Prostate gland (tissue), 2 donors: ENCODE measurements at regions not wholly inside any gene's neighbourhood (a gene's known extent, or its start where the extent isn't known, plus 50 kb on each side); places are given as distances from the start of the nearest gene placed in this dataset.

ENCODE experiments used
- POLR2A ChIP-seq: fragments of 450-650 bp; IDR thresholded peaks from one replicate; pipeline ENCODE4 v1.6.1; 2016; ENCODE audit warnings: antibody characterized with exemption, mild to moderate bottlenecking
- TF ChIP-seq, protein P1 (sequence below), 4 experiments: fragments of 200-600 bp in 2 of 4; fragments of 450-650 bp in 2 of 4; sonication (generic) in 2 of 4; IDR thresholded peaks; 1 replicate in 3 of 4; 2 replicates in 1 of 4; pipeline ENCODE4 v1.5.1; 2016 to 2019; ENCODE audit warnings: antibody characterized with exemption in 4 of 4, mild to moderate bottlenecking in 2 of 4, moderate library complexity in 2 of 4

GRCh38 chr18:41134426-41134825 lies 820.6 kb upstream of the PIK3C3 start:
- TF ChIP-seq, protein P1, sequence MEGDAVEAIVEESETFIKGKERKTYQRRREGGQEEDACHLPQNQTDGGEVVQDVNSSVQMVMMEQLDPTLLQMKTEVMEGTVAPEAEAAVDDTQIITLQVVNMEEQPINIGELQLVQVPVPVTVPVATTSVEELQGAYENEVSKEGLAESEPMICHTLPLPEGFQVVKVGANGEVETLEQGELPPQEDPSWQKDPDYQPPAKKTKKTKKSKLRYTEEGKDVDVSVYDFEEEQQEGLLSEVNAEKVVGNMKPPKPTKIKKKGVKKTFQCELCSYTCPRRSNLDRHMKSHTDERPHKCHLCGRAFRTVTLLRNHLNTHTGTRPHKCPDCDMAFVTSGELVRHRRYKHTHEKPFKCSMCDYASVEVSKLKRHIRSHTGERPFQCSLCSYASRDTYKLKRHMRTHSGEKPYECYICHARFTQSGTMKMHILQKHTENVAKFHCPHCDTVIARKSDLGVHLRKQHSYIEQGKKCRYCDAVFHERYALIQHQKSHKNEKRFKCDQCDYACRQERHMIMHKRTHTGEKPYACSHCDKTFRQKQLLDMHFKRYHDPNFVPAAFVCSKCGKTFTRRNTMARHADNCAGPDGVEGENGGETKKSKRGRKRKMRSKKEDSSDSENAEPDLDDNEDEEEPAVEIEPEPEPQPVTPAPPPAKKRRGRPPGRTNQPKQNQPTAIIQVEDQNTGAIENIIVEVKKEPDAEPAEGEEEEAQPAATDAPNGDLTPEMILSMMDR (IDR thresholded peaks at IDR 0.05), result no peak
- no peak for TF ChIP-seq POLR2A
